MV-4-11 (cell line): ENCODE measurements at regions not wholly inside any gene's neighbourhood (a gene's known extent, or its start where the extent isn't known, plus 50 kb on each side); places are given as distances from the start of the nearest gene placed in this dataset.

ENCODE experiments used
- DNase-seq: peaks from one replicate; lab custom pipeline; 2025; lab: John Stamatoyannopoulos, UW

DNA sequence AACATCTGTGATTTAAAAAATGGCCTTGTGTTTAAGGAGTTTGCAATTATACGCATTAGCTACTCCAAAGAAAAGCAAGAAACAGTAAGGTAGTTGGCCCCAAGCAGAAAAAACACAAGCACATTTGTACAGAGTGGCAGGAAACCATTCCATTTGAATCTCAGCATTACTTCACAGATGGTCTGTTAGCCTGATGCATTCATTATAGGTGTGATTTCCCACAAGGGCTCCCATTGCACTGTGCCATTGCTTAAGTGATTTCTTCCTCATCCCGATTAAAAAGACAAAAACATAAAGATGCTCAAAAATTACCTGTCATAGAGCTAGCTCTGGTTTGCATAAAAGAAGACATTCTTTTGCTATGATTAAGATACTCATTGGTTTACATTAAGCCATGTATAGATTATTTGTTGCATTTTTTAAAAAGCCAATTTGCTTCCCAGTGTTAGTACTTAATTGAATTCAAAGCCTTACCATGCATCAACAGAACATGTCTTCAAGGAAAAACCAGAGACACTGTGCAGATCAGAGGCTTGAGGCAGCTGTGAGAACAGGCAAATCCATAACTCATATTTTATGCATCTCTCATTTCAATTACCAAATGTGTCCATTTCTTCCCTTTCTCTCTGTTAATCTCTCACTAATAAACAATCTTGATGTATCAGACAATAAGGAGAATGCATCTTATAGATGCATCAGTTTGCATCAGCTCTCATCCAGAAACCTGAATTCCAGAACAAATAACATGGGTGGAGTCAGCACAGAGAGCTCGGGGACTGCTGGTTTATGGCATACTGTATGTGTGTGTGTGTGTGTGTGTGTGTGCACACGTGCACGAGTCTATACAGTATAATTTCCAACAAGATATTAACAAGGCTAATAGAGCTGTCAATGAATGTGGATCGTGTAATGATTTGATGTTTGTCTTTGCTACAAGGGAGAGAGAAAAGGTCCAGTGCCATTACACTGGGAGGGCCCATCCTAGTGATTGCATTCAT lies 558.6 kb upstream of the HS6ST1 start:
- no peak for DNase-seq

DNA sequence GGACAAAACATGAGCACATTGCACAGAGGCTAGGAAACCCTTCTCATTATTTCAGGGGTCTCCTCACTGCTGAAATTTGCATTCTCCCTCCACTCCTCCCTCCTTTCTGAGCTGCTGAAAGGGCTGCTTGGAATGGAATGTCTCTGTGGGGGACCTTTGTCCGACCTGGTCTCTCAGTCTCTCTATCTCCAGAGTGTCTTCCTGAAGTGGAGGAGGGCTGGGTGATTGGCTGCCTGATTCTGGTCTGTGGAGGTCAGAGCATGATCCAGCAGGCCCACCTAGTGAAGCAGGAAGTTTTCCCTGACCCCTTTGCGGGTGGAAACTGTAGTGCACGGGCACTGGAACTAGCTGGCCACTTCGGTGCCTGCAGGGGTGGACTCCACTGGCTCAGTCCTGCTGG lies 560.5 kb upstream of the HS6ST1 start:
- no peak for DNase-seq

DNA sequence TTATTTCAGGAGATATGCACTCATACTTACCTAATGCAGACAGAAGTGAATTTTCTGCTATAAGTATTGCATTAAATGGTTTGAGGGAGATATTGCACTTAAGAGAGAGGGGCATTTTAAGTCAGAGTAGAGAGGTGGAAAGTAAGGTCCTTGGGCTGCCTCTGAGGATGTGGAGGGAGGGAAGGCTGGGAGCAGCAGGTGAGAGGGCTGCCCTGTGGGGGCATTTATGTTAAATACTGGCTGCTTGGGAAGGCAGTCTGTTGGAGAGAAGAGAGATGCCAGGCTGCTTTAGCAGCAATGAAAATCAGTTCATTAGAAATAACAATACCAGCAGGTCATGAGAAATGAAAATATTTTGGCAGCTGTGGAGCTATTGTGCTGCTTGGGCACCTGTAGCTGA lies 576.2 kb upstream of the HS6ST1 start:
- no peak for DNase-seq

DNA sequence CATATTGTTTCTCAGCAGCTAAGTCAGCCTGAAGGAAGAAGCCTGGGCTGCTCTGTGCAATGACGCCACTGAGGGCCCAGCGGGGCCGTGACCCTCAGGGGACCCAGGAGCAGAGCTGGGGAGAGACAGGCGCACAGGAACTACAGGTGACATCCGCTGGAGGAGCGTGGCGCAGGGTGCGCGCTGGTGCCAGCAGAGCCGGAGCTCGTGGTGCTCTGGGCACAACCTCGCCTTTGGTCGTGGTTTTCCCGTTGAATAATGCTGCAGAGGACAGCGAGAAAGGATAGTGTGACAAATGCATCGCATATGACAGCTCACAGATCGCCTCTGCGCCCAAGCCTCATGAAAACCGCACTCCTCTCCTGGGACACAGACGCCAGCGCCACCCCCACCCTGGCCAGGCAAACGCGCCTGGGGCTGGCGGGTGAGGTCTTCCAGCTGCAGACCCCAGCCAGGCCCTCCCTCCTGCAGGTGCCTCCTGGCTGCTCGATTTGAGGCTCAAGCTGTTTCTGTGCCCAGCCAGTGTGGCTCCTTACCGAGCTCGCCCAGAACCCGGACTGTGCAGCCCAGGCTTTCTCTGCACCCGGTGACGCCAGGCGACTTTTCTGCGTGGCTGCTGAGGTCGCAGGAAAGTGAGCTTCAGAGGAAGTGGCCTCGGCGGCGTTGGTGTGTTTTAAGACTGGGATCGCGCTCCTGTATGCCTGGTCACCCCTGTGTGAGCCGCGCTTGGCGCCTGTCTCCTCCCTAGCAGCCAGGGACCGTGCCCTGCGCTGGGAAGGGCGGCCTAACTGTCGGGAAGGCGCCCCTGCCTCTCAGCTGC lies 583.1 kb upstream of the HS6ST1 start:
- no peak for DNase-seq

DNA sequence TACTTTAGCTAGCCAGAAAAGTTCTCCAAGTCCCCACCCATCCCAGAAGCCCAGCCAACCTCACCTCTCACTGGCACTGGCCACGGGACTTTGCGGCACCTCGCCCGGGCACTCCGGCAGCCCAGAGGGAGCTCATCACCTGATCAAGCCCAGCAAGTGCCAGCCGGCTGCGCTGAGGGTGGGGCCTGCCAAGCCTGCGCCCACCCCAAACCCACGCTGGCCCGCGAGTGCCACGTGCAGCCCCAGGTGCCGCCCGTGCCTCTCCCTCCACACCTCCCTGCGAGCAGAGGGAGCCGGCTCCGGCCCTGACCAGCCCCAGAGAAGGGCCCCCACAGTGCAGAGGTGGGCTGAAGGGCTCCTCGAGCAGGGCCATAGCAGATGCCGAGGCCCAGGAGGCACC lies 585.0 kb upstream of the HS6ST1 start:
- no peak for DNase-seq

DNA sequence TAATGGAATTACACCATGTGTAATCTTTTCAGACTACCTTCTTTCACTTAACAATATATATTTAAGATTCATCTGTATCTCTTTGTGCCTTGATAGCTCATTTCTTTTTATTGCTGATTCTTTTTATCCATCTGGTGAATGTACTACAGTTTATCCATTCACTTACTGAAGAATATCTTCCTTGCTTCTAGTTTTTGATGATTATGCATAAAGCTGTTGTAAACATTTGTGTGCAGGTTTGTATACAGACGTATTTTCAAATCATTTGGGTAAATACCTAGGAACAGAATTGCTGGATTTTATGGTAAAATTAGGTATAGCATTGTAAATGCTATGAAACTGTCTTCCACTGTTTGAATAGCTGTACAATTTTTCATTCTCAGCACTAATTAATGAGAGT lies 592.6 kb upstream of the HS6ST1 start:
- no peak for DNase-seq

DNA sequence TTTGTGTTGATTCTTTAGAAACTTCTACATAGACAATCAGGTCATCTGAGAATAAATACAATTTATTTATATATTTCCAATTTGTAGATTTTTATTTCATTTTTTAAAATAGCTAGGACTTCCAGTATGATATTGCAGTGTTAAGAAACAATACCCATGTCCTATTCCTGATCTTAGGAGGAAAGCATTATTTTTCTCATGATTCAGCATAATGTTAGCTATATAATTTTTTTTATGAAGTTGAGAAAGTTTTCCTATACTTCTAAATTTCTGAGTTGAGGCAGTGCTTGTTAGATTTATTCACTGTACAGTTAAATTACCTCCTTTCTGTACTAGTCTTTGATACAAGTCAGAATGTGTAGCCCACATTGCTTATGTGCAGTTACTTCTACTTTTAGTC lies 595.7 kb upstream of the HS6ST1 start:
- DNase-seq: no peak

DNA sequence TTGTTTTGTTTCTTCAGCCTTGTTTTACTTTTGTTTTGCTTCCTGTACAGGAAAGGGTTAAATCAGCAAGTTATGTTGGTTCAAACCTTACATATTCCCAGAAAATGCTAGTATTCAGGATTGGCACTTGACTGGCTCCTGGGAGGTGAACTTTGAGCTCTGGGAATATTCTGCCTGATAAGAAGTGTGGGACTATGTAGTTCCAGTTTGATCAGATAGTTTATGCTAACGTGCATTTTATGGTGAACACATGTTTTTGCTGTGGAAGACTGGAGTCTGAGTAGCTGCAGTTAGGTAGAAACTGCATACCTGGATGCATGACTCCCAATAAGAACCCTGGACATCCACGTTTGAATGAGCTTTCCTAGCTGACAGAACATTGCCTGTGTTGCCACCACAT lies 603.1 kb upstream of the HS6ST1 start:
- DNase-seq: no peak

DNA sequence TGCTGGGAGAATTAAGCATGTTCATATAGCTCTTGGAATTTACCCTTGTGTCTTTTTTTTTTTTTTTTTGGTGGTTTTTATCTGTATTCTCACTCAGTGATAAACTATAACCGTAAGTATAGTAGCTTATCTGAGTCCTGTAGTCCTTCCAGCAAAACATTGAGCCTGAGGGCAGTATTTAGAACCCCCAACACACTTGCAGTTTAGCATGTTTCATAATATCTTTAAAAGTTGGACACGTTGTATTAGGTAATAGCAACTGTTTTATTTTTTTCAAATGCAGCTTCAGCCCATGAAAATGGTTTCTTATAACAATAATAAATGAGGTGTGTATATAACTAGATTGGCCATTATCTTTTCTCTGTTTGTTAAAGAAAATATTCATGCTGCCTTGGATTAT lies 603.5 kb upstream of the HS6ST1 start:
- no peak for DNase-seq

DNA sequence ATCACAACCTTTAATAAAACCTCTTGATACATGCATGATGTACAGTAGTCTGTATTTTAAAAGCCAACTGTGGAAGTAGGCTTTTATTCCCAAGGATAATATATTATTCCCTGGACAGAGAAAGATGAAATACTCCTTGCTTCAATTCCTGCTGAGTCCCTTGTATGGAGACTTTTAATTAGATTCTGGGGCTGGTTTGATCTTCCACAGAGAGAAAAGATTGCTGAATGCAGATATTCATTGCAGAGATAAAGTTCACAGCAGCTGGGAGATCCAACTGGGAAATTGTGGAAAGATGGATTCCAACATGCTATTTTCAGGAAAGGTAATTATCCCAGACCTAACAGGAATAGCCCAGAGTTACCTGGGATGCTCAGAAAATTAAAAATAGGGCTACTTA lies 607.0 kb upstream of the HS6ST1 start:
- DNase-seq: no peak

DNA sequence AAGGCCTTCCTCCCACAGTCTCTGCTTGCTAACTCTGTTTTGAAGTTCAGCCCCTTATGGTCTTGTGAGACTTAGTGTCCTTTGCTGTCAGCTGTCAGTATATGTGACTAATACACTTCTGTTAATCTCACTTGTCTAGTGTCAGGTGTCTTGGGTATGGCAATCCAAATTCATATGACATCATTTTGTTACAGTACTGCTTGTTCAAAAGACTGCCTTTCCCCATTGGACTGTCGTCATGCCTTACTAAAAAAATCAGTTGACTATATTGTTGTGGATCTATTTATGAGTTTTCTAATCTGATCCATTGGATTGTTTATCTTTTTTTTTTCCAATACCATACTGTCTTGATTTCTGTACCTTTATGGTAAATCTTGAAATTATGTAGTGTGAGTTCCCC lies 611.4 kb upstream of the HS6ST1 start:
- DNase-seq: no peak

DNA sequence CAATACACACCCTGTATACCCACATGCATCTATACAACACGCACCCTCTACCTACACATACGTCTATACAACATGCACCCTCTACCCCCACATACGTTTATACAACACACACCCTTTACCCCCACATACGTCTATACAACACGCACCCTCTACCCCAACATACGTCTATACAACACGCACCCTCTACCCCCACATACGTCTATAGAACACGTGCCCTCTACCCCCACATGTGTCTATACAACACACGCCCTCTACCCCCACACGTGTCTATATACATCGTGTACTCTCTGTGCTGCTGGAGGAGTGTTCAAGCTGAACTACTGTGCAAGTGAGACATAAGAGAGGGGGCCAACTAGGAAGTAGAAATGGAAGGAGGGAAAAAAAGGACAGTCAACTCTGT lies 621.7 kb upstream of the HS6ST1 start:
- no peak for DNase-seq

DNA sequence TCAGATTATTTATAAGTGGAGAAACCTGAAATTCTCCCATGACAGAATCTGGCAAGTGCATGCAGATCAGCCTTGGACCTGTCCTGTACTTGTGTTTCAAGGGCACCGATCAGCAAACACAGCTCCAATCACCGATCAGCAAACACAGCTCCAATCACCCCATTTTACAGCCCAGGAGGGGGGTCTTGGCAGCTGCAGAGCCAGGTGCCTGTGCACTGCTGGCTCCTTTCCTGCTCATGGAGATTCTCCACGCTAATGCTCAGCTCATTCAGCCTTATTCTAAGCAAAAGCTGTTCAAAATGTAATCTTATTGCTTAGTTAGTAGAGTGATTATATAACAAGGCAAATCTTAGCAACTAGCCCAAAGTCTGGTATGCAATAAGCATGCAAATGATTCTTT lies 623.1 kb upstream of the HS6ST1 start:
- no peak for DNase-seq

DNA sequence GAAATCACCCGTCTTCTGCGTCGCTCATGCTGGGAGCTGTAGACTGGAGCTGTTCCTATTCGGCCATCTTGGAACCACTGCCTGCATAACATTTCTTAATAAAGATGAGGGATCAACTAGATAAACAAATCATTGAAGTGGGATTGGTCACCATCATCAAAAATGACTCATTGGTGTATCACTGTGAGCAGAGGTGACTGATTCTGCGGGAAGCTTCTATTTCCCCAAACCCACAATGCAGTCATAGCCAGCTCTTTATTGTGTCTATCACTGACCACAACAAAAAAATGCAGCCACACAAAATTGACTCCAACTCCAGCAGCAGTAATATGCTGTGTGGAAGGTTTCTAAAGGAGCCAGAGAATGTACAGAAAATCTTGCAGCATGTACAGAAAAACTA lies 630.7 kb upstream of the HS6ST1 start:
- DNase-seq: no peak

DNA sequence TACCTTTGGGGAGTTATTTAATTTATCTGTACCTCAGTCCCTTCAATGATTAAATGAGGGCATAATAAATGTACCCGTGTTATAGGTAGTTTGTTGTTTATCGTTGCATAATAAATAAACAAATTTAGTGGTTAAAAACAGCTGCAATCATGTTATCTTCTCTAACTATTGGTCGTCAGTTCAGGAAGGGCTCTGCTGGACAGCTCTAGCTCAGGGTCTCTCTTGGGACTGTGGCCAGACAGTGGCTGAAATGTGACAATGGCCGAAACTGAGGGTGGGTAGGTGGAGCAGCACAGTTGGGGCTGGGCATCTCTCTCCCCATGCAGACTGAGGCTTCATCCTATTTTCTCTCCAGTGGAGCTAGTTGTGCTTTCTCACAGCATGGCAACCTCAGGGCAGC lies 632.1 kb upstream of the HS6ST1 start:
- no peak for DNase-seq

DNA sequence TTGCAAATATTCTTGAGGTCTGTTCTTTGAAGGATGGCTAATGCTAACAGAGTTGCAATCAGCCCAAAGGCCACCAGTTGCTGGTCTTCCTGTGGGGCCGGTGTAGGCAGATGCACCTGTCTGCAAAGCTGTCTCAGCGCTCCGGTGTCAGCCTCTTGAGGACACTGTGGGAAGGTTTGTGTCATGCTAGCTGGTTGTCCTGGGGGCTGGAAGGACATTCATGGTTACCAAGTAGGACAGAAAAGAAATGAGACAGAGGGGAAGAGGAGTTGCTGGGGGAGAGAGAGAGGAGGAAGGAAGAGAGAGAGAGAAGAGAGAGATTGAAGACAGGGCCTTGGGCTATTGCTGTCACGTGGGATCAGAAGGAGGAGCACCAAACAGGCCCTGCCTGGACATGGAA lies 639.6 kb upstream of the HS6ST1 start:
- DNase-seq: no peak

DNA sequence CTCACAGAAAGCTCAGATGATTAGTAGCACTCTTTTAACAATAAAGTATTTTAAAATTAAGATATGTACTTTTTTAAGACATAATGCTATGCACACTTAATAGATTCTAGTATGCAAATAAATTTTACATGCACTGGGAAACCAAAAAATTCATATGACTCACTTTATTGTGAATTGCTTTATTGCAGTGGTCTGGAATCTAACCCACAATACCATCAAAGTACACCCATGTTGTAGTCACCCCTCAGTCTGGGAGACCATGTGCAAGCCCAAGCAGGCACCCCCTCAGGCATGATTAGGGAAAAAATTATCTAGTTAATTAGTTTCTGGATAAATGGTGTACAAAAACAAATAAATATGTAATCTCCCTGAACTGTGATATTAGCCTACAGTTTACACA lies 649.0 kb upstream of the HS6ST1 start:
- no peak for DNase-seq

DNA sequence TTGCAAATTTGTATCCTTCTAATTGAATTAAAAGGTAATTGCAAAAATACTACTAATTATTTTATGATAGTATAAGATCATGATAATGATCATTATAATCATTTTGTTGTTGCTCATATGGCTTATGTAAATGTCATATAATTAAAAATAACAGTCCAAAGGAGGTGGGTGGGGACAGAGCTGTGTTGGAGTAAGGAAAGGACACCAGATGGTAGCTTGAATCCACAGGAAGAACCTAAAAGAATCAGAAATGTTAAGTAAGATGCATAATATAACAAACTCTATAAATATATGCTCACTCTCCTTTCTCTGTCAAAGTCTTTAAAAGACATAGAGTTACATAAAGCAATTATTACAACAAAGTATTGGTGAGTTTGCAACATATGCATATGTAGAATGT lies 650.7 kb upstream of the HS6ST1 start:
- no peak for DNase-seq

DNA sequence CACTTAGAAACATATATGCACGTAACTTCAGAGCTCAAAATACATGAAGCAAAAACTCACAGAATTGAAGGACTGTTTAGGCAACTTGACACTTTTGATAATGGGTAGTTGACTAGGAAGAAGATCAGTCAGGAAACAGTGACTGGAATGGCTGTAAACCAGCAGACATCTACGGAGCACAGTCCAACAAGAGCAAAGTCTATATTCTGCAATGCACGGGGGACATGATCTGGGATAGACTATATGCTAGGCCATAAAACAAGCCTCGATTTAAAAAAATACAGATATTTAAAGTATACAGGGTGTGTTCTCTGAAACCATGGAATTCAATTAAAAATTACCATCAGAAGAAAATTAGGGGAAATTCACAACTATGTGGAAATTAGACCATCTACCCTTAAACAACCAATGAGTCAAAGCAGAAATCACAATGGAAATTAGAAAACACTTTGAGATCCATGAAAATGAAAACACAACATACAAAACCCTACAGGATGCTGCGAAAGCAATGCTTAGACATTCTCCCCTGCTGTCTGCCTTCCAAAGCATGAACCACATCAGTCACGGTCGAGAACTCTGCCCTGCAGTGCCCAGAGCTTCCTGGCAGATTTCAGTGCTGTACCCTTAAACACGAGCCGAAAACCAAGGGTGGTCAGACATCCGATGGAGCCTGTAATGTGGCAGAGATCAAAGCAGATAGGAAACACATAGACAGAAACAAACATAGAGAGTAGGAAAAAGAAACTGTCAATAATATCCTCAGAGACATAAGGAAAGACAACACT lies 651.9 kb upstream of the HS6ST1 start:
- no peak for DNase-seq

DNA sequence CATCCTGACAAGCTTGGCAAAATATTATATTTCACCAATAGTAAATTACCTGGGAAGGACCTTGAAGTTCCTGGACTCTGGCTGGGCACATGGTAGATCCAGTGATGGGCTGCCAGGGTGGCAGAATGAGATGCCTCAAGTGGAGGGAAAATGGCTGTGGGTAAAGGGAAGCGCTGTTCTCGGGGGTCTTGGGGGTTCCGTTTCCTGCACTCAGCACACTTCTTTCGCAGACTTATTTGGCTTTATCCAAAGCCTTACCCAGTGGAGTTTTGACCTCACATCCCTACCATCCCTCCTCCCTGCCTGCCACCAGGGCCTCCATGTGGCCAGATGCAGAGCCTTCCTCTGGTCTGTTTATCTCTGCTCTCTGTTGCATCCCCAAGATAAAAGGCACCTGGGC lies 654.9 kb upstream of the HS6ST1 start:
- DNase-seq: no peak

DNA sequence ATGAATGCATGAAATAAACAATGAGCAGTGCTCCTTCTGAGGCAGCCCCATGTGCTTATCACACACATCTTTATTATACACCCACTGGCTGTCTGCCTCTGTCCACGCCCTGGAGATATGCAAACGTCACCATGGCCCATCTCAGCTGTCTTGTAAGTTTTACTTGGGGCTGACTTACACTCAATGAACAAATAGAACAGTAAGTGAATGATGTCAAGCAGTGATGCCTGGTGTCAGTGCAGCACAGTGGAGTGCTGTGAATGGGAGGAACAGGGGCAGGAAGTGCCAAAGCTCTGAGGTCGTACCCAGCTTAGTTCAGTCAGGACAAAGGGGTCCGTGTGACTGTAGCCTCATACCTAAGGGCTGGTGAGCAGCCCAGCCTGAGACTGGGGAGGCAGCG lies 659.5 kb upstream of the HS6ST1 start:
- no peak for DNase-seq

DNA sequence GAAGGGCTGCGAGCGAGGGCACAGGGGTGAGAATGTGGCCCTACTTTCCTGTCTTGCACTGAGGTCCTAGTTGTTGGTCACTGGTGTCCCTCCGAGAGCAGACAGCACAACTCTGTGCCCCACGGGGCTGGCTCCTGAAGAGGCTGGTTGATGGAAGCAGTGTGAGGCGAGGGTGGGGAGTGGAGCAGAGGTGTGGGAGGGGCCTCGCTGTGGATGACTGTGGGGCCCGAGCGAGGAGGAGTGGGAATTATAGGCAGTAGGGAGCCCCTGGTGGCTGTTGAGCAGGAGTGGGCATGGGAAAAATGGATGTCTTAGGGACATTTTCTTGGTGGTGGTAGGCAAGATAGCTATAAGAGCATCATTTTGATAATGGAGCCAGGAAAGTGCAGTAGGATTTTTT lies 660.5 kb upstream of the HS6ST1 start:
- no peak for DNase-seq

DNA sequence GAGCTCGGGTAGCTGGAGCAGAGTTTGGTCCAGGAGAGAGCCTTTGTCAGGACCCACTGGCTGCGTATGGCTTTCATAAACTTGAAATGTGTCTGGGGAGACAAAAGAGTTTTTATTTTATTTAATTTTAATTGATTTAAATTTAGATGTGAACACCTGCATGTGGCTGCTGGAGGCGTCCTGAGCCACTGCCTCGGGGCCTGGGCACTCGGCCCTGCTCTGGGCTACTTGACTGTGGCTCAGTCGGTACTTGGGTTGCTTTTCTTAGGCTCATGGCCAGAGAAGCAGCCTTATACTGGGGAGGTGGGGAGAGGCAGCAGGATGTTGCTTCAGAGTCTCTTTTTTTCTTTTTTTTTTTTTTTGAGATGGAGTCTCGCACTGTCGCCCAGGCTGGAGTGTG lies 661.8 kb upstream of the HS6ST1 start:
- DNase-seq: no peak
